HG03139 (cell line): ENCODE measurements at regions not wholly inside any gene's neighbourhood (a gene's known extent, or its start where the extent isn't known, plus 50 kb on each side); places are given as distances from the start of the nearest gene placed in this dataset.
A peak's percentile ranks its signal among the peaks of the same experiment; 100 is the strongest.
"Not testable (repeated sequence)": the region's sequence is repeated elsewhere in the genome, so short reads cannot be mapped to it uniquely, and the experiment has no call there.

Experiments
- ATAC-seq: cut with Tn5 transposase; IDR thresholded peaks from one replicate; pipeline ENCODE4 v1.9.1; 2021; ENCODE audit not compliant: unreplicated experiment

GRCh38 chr2:196276421-196276820 lies 105.0 kb upstream of the STK17B start:
- no peak for ATAC-seq

GRCh38 chr2:196277002-196277401 lies 105.6 kb upstream of the STK17B start:
- no peak for ATAC-seq

GRCh38 chr2:196278491-196278911 lies 107.1 kb upstream of the STK17B start:
- no peak for ATAC-seq

- ATAC-seq: no peak
Observed at GRCh38 chr2:196279541-196279940, 108.2 kb upstream of the STK17B start.

- ATAC-seq: no peak
Observed at GRCh38 chr2:196284144-196284844, 112.9 kb upstream of the STK17B start.

GRCh38 chr2:196284866-196285557 lies 113.6 kb upstream of the STK17B start:
- no peak for ATAC-seq

GRCh38 chr2:196286821-196287220 lies 115.4 kb upstream of the STK17B start:
- no peak for ATAC-seq

- no peak for ATAC-seq
Observed at GRCh38 chr2:196287523-196287922, 116.1 kb upstream of the STK17B start.

GRCh38 chr2:196288006-196288538 lies 116.7 kb upstream of the STK17B start:
- no peak for ATAC-seq

- ATAC-seq: peak; percentile 44
Observed at GRCh38 chr2:196289000-196289399, 117.6 kb upstream of the STK17B start.

- ATAC-seq: no peak
Observed at GRCh38 chr2:196290136-196290535, 118.8 kb upstream of the STK17B start.

GRCh38 chr2:196290569-196290968 lies 119.2 kb upstream of the STK17B start:
- ATAC-seq: no peak

GRCh38 chr2:196291426-196291825 lies 120.0 kb upstream of the STK17B start:
- peak; percentile 11 for ATAC-seq

- peak; percentile 55 for ATAC-seq
Observed at GRCh38 chr2:196291873-196292800, 120.8 kb upstream of the STK17B start.

GRCh38 chr2:196293751-196294515 lies 122.6 kb upstream of the STK17B start:
- ATAC-seq: no peak

- ATAC-seq: no peak
Observed at GRCh38 chr2:196294516-196294909, 123.1 kb upstream of the STK17B start.

- no peak for ATAC-seq
Observed at GRCh38 chr2:196295005-196295404, 123.6 kb upstream of the STK17B start.

GRCh38 chr2:196298106-196298723 lies 126.8 kb upstream of the STK17B start:
- not testable (repeated sequence) for ATAC-seq

- no peak for ATAC-seq
Observed at GRCh38 chr2:196307775-196308305, 136.5 kb upstream of the STK17B start.

GRCh38 chr2:196309691-196310090 lies 138.3 kb upstream of the STK17B start:
- no peak for ATAC-seq
